Activated CD8-positive, alpha-beta memory T cell treated with anti-CD3 and anti-CD28 coated beads, Interleukin-2, amount 50 U/mL, for 1 hour (primary cell): ENCODE measurements at regions not wholly inside any gene's neighbourhood (a gene's known extent, or its start where the extent isn't known, plus 50 kb on each side); places are given as distances from the start of the nearest gene placed in this dataset.
"Not testable (repeated sequence)": the region's sequence is repeated elsewhere in the genome, so short reads cannot be mapped to it uniquely, and the experiment has no call there.

Experiments used
- DNase-seq: peaks from one replicate; pipeline ENCODE4 v3.0.0-alpha.2; 2020; ENCODE audit errors: extremely low read depth

- DNase-seq, result no peak
Measured at GRCh38 chr3:140870351-140870750, 71.3 kb upstream of the SLC25A36 start.

- no peak for DNase-seq
Measured at GRCh38 chr3:140871022-140871421, 70.6 kb upstream of the SLC25A36 start.

- DNase-seq, result not testable (repeated sequence)
Measured at GRCh38 chr3:140872165-140872564, 69.5 kb upstream of the SLC25A36 start.

GRCh38 chr3:140883428-140884040 lies 58.1 kb upstream of the SLC25A36 start:
- DNase-seq, result no peak

- DNase-seq, result not testable (repeated sequence)
Measured at GRCh38 chr3:140885697-140886096, 55.9 kb upstream of the SLC25A36 start.
